ENCODE measurements at regions not wholly inside any gene's neighbourhood (a gene's known extent, or its start where the extent isn't known, plus 50 kb on each side); places are given as distances from the start of the nearest gene placed in this dataset.
A peak's percentile ranks its signal among the peaks of the same experiment; 100 is the strongest.
"Not testable (repeated sequence)": the region's sequence is repeated elsewhere in the genome, so short reads cannot be mapped to it uniquely, and the experiment has no call there.

DNA sequence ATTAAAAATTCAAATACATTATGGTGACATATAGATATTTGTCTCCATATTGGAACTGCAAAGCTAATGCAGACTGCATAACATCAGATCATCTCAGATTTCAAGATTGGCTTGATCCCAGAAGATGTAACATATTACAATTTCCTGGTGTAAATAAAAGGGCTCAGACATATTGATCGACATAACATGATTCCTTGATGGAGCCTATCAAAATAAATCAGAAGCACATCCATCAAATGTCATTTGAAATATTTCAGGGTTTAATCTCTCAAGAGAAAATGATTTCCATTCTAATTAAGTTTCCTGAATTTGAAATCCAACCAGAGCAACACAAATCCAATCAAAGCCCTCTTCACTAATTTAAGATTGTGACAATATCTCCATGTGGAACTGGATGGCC, 75.1 kb upstream of the UNC13C start:
- Histone ChIP-seq H2BK20ac (ENCODE audit: low read depth, low read length, poor library complexity, severe bottlenecking) (no peak overlapping the region), H3K9ac (ENCODE audit: extremely low read depth, insufficient read length, low read length) (no peak overlapping the region), H2BK12ac (ENCODE audit: insufficient read length, low read depth, low read length) (no peak overlapping the region), H3K18ac (ENCODE audit: insufficient read length, low read depth, low read length) (no peak overlapping the region), H3K27ac (ENCODE audit: insufficient read length, low read depth, low read length) (no peak overlapping the region), H2BK120ac (ENCODE audit: low read depth, low read length, poor library complexity, severe bottlenecking) (no peak overlapping the region), H3K4me1 (ENCODE audit: insufficient read depth, low read length) (no peaks in the 10 kb centered on the region), H3K4me2 (ENCODE audit: insufficient read depth, insufficient read length, low read length) (no peak overlapping the region), H3K14ac (ENCODE audit: insufficient read depth, low read length) (no peak overlapping the region), H2AK5ac (ENCODE audit: insufficient read length, low read length) (no peak overlapping the region), H2BK5ac (ENCODE audit: insufficient read length, low read length) (no peak overlapping the region), H3K23ac (ENCODE audit: insufficient read length, low read depth, low read length) (no peak overlapping the region), H4K5ac (ENCODE audit: insufficient read length, low read depth, low read length) (no peak overlapping the region), H4K8ac (replicated peaks; ENCODE audit: insufficient read length, low read depth, low read length) (no peak overlapping the region), H3K23me2 (ENCODE audit: insufficient read length, low read depth, low read length, poor library complexity, severe bottlenecking) (no peaks in the 10 kb centered on the region), H3K56ac (ENCODE audit: insufficient read length, low read depth, low read length) (no peak overlapping the region), H3K27me3 (ENCODE audit: insufficient read depth, low read length) (no peaks in the 10 kb centered on the region), H3K79me2 (ENCODE audit: insufficient read depth, low read length) (no peaks in the 10 kb centered on the region), H3K9me3 (ENCODE audit: control insufficient read depth, low read depth, low read length) (no peaks in the 10 kb centered on the region), H2BK15ac (ENCODE audit: low read depth, low read length) (no peak overlapping the region), H3K4ac (ENCODE audit: low read depth, low read length) (no peak overlapping the region), H4K91ac (ENCODE audit: insufficient read length, low read depth, low read length) (no peak overlapping the region), H4K20me1 (ENCODE audit: control insufficient read depth, insufficient read depth, insufficient read length) (no peaks in the 10 kb centered on the region), H3T11ph (ENCODE audit: low read length) (no peak overlapping the region), H2AFZ (ENCODE audit: low read length) (no peak overlapping the region), H3K79me1 (ENCODE audit: insufficient read depth, low read depth, low read length, poor library complexity, severe bottlenecking) (no peaks in the 10 kb centered on the region)
- no peaks in the 10 kb centered on the region; the same call in 1 of the 2 replicates for H3K27me3 Mint-ChIP-seq (ENCODE audit: low read depth)
- H3K27ac Mint-ChIP-seq, result no peak overlapping the region
- DNase-seq, result no peak
- TF ChIP-seq, protein P1, sequence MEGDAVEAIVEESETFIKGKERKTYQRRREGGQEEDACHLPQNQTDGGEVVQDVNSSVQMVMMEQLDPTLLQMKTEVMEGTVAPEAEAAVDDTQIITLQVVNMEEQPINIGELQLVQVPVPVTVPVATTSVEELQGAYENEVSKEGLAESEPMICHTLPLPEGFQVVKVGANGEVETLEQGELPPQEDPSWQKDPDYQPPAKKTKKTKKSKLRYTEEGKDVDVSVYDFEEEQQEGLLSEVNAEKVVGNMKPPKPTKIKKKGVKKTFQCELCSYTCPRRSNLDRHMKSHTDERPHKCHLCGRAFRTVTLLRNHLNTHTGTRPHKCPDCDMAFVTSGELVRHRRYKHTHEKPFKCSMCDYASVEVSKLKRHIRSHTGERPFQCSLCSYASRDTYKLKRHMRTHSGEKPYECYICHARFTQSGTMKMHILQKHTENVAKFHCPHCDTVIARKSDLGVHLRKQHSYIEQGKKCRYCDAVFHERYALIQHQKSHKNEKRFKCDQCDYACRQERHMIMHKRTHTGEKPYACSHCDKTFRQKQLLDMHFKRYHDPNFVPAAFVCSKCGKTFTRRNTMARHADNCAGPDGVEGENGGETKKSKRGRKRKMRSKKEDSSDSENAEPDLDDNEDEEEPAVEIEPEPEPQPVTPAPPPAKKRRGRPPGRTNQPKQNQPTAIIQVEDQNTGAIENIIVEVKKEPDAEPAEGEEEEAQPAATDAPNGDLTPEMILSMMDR (conservative IDR thresholded peaks at IDR 0.05), result no peak
- peaks cover 5 to 6% of the 10 kb centered on the region in 2 experiments for H3K4me1 Mint-ChIP-seq
- WGBS (ENCODE audit: extremely low coverage, insufficient read length, low lambda C conversion rate), result no CpG with 5 or more reads among the region's 1 CpG
- no peaks in the 10 kb centered on the region for H3K9me3 Mint-ChIP-seq
- no peak overlapping the region for H3K4me3 Mint-ChIP-seq
- no peaks in the 10 kb centered on the region for H3K36me3 Mint-ChIP-seq (ENCODE audit: insufficient read depth in 1 of 3, low read depth in 3 of 3)

DNA sequence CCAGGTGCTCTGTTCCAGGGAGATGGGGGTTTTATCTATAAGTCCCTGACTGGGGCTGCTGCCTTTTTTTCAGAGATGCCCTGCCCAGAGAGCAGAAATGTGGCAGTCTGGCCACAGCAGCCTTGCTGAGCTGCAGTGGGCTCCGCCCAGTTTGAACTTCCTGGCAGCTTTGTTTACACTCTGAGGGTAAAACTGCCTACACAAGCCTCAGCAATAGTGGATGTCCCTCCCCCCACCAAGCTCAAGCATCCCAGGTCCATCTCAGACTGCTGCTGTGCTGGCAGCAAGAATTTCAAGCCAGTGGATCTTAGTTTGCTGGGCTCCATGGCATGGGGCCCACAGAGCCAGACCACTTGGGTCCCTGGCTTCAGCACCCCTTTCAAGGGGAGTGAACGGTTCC, 84.8 kb upstream of the UNC13C start:
- H3K36me3 Mint-ChIP-seq (ENCODE audit: insufficient read depth in 1 of 3, low read depth in 3 of 3); H2AFZ ChIP-seq (ENCODE audit: low read length): not testable (repeated sequence)
- WGBS (ENCODE audit: extremely low coverage, insufficient read length, low lambda C conversion rate), result no CpG with 5 or more reads among the region's 2 CpGs

More for the DNA sequence above, 84.8 kb upstream of the UNC13C start:
- not testable (repeated sequence) for H3K9me3 Mint-ChIP-seq; H3K23me2 ChIP-seq (ENCODE audit: insufficient read length, low read depth, low read length, poor library complexity, severe bottlenecking); H3K14ac ChIP-seq (ENCODE audit: insufficient read depth, low read length); H2BK5ac ChIP-seq (ENCODE audit: insufficient read length, low read length); H4K20me1 ChIP-seq (ENCODE audit: control insufficient read depth, insufficient read depth, insufficient read length); H3T11ph ChIP-seq (ENCODE audit: low read length); H3K9me3 ChIP-seq (ENCODE audit: control insufficient read depth, low read depth, low read length); H2AK5ac ChIP-seq (ENCODE audit: insufficient read length, low read length); H3K27ac ChIP-seq (ENCODE audit: insufficient read length, low read depth, low read length); H3K56ac ChIP-seq (ENCODE audit: insufficient read length, low read depth, low read length); H3K27me3 Mint-ChIP-seq (ENCODE audit: low read depth); H2BK120ac ChIP-seq (ENCODE audit: low read depth, low read length, poor library complexity, severe bottlenecking); H3K23ac ChIP-seq (ENCODE audit: insufficient read length, low read depth, low read length); H3K4ac ChIP-seq (ENCODE audit: low read depth, low read length); H2BK20ac ChIP-seq (ENCODE audit: low read depth, low read length, poor library complexity, severe bottlenecking); H3K18ac ChIP-seq (ENCODE audit: insufficient read length, low read depth, low read length); H4K5ac ChIP-seq (ENCODE audit: insufficient read length, low read depth, low read length); H4K91ac ChIP-seq (ENCODE audit: insufficient read length, low read depth, low read length); H3K9ac ChIP-seq (ENCODE audit: extremely low read depth, insufficient read length, low read length); H3K4me2 ChIP-seq (ENCODE audit: insufficient read depth, insufficient read length, low read length); H3K4me1 ChIP-seq (ENCODE audit: insufficient read depth, low read length); H3K27me3 ChIP-seq (ENCODE audit: insufficient read depth, low read length); H4K8ac ChIP-seq (replicated peaks; ENCODE audit: insufficient read length, low read depth, low read length); H2BK15ac ChIP-seq (ENCODE audit: low read depth, low read length); H3K4me1 Mint-ChIP-seq; H2BK12ac ChIP-seq (ENCODE audit: insufficient read length, low read depth, low read length); H3K79me1 ChIP-seq (ENCODE audit: insufficient read depth, low read depth, low read length, poor library complexity, severe bottlenecking); H3K79me2 ChIP-seq (ENCODE audit: insufficient read depth, low read length)
- Mint-ChIP-seq H3K4me3 (peak overlapping the region in 1 of 2 experiments; percentile 54; a peak in 1 of 5 replicates), H3K27ac (peak overlapping the region in 2 of 3 experiments; percentile 52 to 57; a peak in 2 of 7 replicates)
- peak; percentile 48 for DNase-seq
